WI38 (cell line): ENCODE measurements at regions not wholly inside any gene's neighbourhood (a gene's known extent, or its start where the extent isn't known, plus 50 kb on each side); places are given as distances from the start of the nearest gene placed in this dataset.

Experiments used
- H3K4me3 ChIP-seq: 2 replicates; pipeline ENCODE4 v1.5.1; 2011; ENCODE audit warnings: low read depth, mild to moderate bottlenecking, control low read depth, low read length
- CTCF ChIP-seq: IDR thresholded peaks from 2 replicates; pipeline ENCODE4 v1.5.1; 2012; ENCODE audit warnings: low read depth, mild to moderate bottlenecking, control low read depth, low read length

- TF ChIP-seq CTCF: no peak
- no peak overlapping the region for H3K4me3 ChIP-seq
Observed at GRCh38 chr2:100764430-100764829, 55.5 kb upstream of the NPAS2 start.

DNA sequence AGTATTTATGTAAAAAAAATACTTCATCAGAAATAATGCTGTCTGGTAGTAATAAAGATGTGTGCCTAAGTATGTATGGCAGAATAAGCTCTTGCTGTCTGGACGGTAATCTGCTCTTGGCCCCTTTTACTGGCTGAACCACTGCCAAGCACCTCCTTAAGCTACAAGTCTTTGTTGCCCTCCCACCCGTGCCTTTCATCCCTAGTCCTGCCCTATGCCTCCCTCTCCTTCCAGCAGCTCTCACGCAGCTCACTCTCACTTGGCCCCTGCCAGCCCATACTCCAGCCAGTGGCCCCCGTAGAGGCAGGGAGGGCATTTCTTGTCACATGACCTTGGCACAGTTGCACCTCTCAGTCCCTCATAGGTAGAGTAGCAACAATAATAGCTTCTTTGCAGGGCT, 54.5 kb upstream of the NPAS2 start:
- TF ChIP-seq CTCF: no peak
- H3K4me3 ChIP-seq: no peak overlapping the region

GRCh38 chr2:100766256-100766655, 53.7 kb upstream of the NPAS2 start:
- no peak overlapping the region for H3K4me3 ChIP-seq
- no peak for TF ChIP-seq CTCF

- TF ChIP-seq CTCF: no peak
Observed at GRCh38 chr2:100766806-100767205, 53.1 kb upstream of the NPAS2 start.

DNA sequence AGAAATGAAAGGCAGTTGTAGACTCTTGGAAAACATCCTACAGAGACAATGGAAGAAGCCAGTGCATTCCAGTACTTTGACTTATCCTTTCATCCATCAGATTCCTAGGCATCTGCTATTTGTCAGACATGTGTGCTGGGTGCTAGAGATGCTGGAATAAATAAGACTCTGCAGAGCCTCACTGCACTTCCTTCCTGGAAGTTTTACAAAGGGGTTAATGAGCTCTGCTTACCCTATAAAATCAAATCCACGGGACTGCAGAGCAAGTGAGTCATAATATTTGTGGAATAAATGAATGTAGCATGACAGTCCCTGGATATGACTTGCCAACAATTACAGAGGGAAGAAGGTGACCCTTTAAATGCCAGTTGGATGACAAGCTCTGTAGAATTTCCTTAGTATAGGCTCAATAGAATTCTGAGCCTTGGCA, 52.7 kb upstream of the NPAS2 start:
- no peak overlapping the region for H3K4me3 ChIP-seq
- TF ChIP-seq CTCF: no peak

More at GRCh38 chr2:100766806-100767205, 53.1 kb upstream of the NPAS2 start:
- no peak overlapping the region for H3K4me3 ChIP-seq

DNA sequence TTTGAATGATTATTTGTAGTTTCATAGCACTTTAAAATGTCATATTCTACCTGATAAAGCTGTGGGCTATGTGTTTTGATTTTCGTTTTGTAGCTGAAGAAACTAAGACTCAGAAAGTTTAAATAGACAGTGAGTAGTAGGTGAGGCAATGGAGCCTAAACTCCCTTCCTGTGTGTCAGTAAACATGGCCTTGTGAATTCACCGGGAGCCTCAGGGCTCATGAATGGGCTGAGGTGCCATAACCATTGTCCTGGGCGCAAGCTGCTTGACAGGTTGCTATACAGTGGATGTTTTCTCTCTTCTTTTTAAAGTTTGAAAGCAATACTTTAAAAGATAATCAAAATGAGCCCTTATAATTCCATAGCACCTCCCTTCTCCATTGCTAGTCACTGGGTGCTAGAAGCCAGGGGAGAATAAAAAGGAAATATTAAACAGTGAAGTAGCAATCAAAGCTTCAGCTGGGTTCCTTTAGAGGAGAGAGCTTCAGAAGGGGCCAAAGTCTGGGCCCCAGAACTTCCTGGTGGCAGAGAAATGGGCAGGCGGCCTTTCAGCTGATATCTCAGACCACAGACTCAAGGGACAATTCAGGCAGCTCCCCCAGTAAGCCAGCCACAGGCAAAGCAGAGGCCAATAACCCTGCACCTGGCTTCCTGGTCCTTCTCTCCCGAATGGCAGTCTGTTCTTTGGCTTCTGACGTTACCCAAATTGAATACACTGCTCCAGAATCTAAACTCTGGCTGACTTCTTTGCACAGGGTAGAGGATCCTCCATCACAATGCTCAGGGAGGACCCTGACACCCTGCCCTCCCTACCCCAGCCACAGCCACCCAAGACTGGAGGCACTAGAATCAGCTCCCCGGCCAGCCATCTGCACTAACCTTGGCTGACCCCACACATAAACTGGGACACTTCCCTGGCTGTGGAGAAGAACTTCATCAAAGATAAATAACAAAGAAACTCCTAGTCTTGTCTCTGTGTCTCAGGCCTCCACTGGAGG, 51.8 kb upstream of the NPAS2 start:
- no peak for TF ChIP-seq CTCF
- H3K4me3 ChIP-seq: no peak overlapping the region
